GM18951 (cell line): ENCODE measurements at regions not wholly inside any gene's neighbourhood (a gene's known extent, or its start where the extent isn't known, plus 50 kb on each side); places are given as distances from the start of the nearest gene placed in this dataset.

Source experiments
- POLR2A ChIP-seq: IDR thresholded peaks from 4 replicates; pipeline ENCODE4 v1.6.1; 2011; ENCODE audit warnings: mild to moderate bottlenecking; ENCODE audit not compliant: insufficient read length, insufficient read depth; ENCODE audit errors: extremely low read depth
- in situ Hi-C: fragments of 300-500 bp; cut with MboI; formaldehyde crosslinking; loops from one replicate; pipeline ENCODE4 v1.12.0; 2022; ENCODE audit warnings: low sequenced_read_pairs, mixed read lengths, inconsistent platforms; ENCODE audit not compliant: unreplicated experiment

DNA sequence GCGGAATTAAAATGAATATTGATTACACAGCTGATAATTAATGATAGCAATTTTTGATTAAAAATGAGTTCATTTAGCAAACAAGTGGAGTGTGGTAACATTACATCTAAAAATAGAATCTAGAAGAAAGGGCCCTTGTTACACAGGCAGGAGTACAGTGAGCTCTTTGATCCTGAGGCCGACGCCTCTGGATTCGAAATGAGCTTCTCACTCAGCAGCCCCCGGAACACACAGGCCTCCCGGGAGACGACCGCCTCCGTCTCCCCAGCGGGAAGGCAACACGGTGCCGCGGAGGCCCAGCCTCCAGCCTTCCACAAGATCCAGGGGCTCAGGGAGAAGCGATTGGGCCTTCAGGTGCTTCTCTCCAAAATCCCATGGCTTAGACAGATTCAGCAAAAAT lies 379.1 kb downstream of the BRD1 start:
- in situ Hi-C loops = no loop called here
- TF ChIP-seq POLR2A = no peak

GRCh38 chr22:49447837-49448236 lies 379.8 kb downstream of the BRD1 start:
- no peak for TF ChIP-seq POLR2A
- in situ Hi-C loops = no loop called here

GRCh38 chr22:49446759-49447710 lies 380.6 kb downstream of the BRD1 start:
- in situ Hi-C loops = no loop called here
- no peak for TF ChIP-seq POLR2A

- in situ Hi-C loops = no loop called here
- no peak for TF ChIP-seq POLR2A
Measured at GRCh38 chr22:49446145-49446758, 381.4 kb downstream of the BRD1 start.

- in situ Hi-C loops = no loop called here
- TF ChIP-seq POLR2A = no peak
Measured at GRCh38 chr22:49444781-49445180, 382.9 kb downstream of the BRD1 start.

DNA sequence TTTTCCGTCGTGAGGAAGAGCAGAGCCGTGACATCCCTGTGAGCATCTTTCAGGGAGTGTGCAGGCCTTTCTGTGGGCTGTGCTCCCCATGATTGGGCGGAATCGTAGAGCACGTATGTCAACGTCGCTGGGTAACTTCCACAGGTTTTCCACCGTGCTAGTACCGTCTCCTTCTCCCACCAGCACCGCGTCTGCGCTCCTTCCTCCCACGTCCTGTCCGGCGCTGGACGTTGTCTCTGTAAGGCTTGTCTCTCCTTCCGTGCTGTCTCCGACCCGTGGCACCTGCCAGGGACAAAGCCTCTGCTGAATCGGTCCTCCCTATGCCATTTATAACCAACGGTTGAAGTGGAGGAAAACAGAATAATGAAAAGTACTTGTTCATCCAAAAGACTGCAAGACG lies 386.7 kb downstream of the BRD1 start:
- TF ChIP-seq POLR2A = no peak
- in situ Hi-C loops = no loop called here

DNA sequence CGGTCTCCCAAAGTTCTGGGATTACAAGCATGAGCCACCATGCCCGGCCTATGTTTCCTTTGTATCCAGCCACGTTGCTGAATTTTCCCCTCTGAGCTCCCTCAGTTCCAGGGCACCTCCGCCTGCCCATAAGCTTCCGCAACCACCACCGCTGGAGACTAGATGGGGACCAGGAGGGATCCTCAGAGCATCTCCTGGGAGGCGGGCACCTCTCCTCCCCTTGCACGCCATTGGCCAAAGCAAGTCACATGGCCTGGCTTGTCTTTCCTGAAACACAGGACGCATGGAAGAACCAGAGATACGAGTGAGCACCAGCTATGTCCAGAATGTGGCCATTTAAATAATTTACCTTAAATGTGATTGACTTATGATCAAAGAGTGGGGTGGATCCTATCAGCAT lies 388.3 kb downstream of the BRD1 start:
- no peak for TF ChIP-seq POLR2A
- in situ Hi-C loops = no loop called here

GRCh38 chr22:49437956-49438355 lies 389.7 kb downstream of the BRD1 start:
- no peak for TF ChIP-seq POLR2A
- in situ Hi-C loops = no loop called here

GRCh38 chr22:49437356-49437755 lies 390.3 kb downstream of the BRD1 start:
- no peak for TF ChIP-seq POLR2A
- in situ Hi-C loops = no loop called here

DNA sequence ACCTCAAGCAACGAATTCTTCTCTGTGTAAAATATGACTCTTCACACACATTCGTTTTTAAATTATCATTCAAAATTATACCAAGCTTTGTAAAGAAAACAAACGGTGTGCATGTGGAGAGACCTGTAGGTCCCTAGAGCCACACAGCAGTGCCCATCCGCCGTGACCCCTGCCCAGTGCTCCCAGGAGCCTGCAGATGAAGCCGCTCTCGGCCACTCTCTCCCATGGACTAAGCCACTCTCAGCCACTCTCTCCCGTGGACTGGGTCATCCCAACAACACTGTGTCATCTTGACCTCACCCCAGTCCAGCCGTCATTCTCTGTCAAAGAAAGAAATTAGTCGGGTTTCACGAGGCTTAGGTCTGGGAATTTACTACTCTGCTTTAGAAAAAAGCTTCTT lies 391.6 kb downstream of the BRD1 start:
- no peak for TF ChIP-seq POLR2A
- in situ Hi-C loops = no loop called here

GRCh38 chr22:49435596-49435995 lies 392.1 kb downstream of the BRD1 start:
- in situ Hi-C loops = no loop called here
- TF ChIP-seq POLR2A = no peak

GRCh38 chr22:49433717-49434611 lies 393.7 kb downstream of the BRD1 start:
- no peak for TF ChIP-seq POLR2A
- in situ Hi-C loops = no loop called here

DNA sequence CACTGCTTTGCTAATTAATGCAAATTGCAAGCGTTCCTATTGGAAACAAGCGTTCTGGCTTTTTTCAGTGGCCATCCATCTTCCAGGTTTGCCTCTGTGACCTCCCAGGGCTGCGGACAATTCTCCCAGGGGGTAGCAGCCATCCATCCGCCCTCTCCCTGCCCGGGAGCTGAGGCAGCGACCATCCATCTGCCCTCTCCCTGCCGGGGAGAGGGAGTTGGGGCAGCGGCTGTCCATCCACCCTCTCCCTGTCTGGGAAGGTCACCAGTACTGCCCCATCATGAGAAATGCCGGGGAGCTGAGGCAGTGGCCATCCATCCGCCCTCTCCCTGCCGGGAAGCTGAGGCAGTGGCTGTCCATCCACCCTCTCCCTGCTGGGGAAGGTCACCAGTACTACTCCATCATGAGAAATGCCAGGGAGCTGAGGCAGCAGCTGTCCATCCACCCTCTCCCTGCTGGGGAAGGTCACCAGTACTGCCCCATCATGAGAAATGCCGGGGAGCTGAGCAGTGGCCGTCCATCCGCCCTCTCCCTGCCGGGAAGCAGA lies 394.7 kb downstream of the BRD1 start:
- TF ChIP-seq POLR2A = no peak
- in situ Hi-C loops = no loop called here
